GM18519 (cell line): ENCODE measurements at regions not wholly inside any gene's neighbourhood (a gene's known extent, or its start where the extent isn't known, plus 50 kb on each side); places are given as distances from the start of the nearest gene placed in this dataset.

Experiments used
- ATAC-seq: cut with Tn5 transposase; IDR thresholded peaks from one replicate; pipeline ENCODE4 v1.9.1; 2021; ENCODE audit warnings: mild to moderate bottlenecking, moderate library complexity; ENCODE audit not compliant: unreplicated experiment, low FRiP score

DNA sequence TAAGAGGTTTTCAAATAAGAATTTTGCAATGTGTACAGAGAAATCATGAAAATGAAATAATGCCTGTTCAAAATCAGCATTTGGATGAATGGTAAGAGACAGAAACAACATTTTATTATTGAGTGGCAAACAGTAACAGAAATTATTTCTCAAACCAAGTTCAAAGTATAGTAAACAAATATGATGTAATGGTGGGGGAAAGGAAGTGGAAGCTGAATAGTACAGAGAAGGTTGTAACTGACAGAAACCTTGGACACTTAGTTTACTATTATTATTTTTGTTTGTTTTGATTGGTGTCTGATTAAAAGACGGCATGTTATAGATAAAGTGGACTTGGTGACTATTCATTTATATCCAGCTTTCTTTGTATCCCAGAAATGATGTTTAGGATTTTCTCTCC, 1637.4 kb upstream of the ACVR2A start:
- no peak for ATAC-seq

DNA sequence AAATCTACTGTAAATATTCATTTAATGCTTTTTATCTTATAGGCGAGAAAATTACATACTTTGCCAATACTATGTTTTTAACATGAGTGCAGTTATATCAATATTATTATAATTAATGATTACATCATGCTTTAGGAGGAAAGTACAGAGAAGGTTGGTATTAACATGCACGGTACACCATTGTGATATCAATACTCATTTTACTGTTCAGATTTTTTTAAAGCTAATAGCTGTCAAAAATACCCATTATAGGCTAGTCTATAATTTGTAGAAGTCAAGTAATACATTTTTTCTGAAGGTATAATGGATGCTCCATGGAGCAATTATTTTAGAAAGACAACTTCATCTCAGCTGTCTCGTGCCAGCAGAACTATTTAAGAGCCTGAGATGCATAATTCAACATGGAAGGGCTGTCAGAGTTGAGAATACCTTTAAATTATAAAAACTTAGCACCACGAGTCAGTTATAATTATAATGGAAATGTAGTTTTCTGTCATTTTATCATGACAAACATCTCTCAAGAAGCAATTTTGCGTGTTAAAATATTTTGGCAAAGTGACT, 1641.7 kb upstream of the ACVR2A start:
- ATAC-seq = no peak

DNA sequence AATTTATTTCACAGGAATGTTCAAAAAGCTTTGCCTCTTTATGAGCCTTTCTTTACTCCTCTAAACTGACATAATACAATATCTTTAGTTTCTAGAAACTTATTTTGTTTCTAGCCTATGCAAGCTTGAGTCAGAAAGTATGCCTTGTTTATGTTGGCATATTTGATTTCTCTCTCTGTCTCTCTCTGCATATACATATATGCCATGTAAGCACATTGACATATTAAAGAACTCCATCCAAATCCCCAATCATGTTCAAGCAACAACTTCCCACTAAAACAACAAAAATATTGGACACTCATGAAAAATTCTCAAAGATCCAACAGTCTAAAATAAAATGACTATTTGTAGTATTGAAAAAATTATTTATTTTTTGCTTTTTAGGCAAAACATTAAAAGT, 1651.2 kb upstream of the ACVR2A start:
- no peak for ATAC-seq

DNA sequence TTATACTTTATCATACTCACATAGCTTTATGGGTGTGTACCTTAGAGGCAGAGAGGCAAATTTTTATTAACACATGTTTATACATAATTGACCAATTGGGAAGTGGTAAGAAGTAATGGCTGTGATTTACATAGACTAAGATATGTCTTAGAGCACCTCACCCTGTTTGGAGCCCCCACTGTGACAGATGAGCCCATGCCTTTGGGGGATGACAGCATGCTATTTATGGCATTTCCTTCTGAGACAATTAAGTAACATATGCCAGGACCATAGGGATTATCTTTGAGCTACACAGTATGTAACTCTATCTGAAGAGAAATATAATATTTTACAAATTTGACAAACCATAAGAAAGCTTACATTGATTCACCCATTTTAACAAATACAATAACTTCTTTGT, 1655.3 kb upstream of the ACVR2A start:
- no peak for ATAC-seq

DNA sequence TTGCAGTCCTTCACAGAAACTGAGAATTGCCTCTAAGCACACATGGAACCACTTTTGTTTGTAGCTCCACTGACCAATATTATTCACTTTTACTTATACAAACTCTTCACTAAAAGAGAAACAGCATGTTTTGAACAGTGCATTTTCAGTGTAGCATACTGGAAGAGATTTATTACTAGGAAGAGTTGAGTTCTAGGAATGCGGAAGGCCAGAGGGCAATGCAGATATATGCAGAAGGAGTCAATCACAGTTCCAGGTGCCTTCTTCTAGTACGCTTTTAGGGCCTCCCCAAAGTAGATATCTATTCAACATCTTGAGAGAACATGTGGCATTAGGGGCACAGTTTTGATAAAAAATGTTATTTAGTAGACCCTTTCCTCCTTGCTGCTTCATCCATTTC, 1654.0 kb upstream of the ZEB2 start:
- ATAC-seq = no peak

DNA sequence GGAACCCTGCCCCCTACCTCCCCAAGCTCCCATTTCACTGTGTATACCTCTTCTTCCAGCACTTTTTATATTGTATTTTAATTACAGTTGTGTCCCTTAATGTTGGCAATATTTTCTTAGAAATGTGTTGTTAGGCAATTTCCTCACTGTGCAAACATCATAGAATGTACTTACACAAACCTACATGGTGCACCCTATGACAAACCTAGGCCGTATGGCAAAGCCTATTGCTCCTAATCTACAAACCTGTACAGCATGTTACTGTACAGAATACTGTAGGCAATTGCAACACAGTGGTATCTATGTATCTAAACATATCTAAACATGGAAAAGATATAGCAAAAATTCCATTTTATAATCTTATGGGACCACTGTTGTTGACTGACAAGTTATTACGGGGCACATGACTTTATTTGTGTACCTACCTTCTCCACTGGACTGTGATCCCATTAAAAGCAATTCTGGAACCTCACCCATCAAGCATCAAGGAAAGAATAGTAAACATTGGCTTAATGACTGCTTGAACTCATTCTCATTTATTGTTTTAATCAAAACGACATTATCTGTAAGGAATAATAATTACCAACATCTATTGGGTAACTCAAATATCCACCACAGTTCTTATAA, 1641.5 kb upstream of the ZEB2 start:
- ATAC-seq = no peak

DNA sequence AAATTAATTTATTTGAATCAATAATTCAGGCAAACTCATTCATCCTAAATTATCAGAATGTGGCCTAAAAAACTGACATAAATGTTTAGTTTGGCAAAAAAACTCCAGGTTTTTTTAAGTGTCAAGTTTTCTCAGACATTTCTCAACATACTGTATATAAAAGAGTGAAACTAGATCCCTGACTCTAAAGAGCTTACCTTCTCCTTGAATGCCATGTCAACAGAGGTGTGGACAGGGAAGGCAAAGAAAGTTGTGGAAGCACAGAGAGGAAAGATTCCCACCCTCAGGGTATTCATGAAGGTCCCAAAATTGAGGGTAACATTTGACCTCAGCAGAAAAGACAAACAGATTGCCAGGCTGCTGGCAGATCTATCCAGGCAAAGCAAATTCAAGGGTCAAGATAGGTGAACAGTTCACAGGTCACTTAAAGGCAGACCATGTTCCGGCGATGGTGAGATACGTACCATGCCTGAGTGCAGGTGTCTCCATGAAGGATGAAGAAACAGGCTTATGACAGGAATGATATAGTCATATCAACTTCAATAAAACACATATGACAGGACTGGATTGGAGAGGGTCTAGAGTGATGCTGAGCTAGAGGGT, 1638.3 kb upstream of the ZEB2 start:
- no peak for ATAC-seq

DNA sequence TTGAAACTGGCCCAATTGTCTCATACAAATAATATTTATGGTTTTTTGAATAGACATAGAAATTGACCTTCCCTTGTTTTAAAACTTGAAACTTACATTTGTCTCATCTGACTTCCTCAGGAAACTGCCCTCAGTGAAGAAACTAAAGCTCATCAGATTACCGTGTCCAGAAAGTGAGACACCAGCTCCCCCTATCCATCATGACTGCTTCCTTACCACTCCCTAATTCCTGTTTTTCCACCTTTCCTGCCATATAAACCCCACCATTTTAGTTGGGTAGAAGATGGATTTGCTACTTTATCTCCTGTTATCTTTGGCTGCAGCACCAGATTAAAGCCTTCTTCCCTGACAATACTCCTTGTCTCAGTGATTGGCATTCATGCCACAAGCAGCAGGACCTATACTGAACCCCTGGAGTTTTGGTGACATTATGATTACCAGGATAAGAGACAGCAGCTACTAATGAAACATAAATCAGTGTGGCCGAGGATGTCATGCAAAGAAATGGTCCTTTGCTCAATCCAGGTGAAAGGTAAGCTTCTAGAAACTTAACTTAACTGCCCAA, 1627.6 kb upstream of the ZEB2 start:
- no peak for ATAC-seq

DNA sequence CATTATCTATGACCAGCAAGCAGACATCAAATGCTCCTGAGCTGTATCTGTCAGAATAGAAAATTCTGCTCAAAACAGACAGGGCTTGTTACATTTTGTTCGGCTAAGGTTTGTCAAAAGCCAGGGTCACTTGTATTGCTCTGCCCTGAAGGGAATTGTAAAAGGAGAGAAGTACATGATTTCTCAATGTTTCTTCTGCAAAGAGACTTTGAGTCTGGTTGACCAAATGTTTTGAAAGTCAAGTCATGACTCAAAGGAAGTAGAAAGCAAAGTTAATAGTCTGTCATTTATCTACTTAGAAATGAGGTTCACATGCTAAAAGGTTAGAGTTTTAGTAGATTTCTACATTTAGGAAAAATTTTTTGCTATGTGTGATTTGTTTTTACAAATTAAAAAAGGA, 1624.1 kb upstream of the ZEB2 start:
- no peak for ATAC-seq

DNA sequence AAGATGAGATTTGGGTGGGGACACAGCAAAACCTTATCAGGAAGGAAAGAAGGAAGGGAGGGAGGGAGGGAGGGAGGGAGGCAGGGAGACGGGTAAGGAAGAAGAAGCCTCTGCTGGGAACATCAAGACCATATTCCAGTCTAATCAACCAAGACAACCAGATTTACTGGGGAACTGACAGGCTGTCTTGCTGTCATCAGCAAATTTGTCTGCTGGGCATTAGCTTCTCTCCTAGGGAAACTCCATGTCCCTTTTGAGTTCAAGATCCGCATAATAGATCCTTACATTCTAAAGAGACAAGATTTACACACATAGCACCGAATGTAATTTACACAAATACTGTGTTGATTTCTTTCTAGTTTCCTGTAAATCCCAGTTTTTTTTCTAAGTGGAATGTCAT, 1618.9 kb upstream of the ZEB2 start:
- no peak for ATAC-seq

DNA sequence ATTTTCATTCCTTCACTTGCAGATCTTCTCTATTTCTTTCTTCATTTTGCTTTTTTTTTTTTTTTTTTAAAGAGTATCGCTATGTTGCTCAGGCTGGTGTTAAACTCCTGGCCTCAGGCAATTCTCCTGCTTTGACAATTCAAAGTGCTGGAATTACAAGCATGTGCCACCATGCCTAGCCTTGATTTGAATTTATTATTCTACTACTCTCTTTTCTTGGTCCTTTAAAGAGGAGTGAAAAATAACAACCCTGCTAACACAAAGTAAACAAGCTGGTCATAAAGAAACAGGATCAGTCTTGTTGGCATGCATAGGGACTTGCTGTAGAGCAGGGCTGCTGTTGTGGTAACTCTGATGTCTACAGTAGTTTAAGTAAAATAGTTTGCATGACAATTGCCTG, 1615.3 kb upstream of the ZEB2 start:
- ATAC-seq = no peak

DNA sequence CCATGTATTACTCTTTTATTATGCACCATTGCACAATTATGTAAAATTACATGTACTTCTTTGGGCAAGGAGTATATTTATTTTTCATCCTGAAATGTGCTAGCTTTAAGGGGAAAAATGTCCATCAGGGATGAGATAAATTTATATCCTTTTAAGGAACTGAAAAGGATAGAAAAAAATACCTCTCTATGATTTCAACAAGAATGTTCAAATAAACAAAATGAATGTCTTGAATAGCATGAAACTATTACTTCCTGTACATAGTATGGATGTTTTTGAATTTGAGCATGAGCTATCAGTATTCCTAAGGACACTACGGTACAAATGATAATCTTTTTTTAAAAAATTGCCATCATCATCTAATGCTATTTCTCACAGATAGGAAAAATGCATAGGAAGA, 1611.9 kb upstream of the ZEB2 start:
- no peak for ATAC-seq

DNA sequence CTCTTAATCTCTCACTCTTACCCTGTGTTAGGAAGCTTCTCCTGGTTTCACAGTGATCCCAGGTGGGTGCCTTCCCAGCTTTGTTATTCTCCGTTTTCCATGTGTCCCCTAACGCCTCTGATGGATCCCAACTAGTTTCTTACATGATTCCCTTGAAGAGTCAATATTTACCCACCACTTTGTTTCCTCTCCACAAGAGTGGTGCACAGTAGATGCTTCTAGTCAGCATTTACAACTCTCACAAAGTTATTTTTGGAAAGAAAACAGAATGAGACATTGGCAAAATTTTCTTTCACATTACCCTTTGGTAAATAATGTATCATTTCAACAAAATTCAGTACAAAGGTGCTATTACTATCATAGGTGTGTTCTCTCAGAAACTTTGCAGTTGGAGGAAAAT, 1611.1 kb upstream of the ZEB2 start:
- no peak for ATAC-seq

DNA sequence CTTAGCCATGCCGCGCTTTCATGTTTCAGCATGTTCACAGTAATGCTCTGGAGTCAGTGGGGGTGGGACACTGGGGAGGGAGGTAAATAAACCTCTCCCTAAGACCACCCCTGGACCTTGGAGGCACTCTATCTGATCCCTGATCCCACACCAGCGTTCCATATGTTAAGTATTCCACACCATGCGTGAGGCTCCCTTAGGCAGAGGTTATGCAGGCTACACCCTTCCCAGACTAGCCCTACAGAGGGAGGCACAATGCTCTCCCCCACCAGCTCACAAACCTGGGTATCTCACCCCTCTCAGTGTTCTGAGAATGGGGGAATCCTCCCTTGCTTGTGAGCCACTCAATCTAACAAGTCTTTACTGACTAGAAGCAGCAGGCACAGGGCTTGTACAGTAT, 1610.4 kb upstream of the ZEB2 start:
- ATAC-seq = no peak

DNA sequence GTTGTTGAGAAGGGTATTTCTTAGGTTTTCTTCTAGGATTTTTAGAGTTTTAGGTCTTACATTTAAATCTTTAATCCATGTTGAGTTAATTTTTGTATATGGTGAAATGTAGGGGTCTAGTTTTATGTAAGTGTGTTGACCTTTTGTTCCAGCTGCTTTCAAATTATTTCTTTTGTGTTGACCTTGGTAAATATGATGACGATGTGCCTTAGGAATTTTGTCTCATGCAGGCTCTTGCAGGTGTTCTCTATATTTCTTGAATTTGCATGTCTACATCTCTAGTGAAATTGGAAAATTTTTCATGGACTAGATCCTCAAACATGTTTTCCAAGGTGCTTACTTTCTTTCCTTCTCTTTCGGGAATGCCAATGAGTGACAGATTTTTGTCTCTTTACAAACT, 1609.3 kb upstream of the ZEB2 start:
- ATAC-seq = no peak

DNA sequence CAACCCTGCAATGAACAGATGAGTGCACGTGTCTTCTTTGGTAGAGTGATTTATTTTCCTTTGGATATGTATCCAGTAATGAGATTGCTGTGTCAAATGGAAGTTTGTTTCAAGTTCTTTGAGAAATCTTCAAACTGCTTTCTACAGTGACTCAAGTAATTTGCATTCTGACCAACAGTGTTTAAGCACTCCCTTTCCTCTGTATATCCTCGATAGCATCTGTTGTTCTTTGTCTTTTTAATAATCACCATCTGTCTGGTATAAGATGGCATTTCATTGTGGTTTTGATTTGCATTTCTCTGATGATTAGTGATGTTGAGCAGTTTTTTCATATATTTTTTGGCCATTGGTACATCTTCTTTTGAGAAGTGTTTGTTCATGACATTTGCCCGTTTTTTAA, 1608.3 kb upstream of the ZEB2 start:
- ATAC-seq = no peak

DNA sequence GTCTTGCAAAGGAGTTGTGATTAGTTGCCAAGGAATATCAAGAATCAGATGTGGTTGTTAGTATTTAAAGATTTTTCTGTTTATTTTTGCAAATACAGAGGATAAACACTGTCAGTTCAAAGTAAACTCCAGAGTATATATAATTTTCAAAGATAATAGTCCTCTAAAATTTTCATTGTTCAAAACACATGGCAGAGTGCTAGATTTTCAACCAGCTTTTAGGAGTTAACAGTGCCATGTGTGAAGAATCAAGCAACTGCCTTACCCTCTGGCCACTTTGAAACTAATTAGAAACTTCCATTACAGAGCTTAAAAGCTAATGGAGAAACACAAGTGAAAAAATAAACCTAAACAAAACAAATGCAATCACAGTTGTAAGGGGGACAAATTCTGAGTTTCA, 1605.6 kb upstream of the ZEB2 start:
- ATAC-seq = no peak

DNA sequence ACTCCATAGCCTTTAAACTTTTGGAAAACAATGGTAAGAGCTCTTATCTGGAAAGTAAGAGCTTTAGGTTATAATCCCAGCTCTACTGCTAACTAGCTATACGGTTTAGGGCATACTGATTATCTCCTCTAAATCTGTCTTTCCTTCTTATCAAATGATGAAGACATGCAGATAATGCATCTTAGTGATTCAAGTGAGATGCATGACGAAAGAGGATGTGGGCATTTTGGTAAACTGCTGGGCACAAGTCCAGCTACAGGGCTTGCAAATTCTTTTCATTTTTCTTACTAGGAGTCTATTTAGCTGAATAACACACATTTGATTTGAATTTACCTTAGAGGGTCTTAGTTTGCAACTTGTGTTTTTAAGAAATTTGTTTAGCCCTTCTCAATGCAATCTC, 1604.8 kb upstream of the ZEB2 start:
- no peak for ATAC-seq

DNA sequence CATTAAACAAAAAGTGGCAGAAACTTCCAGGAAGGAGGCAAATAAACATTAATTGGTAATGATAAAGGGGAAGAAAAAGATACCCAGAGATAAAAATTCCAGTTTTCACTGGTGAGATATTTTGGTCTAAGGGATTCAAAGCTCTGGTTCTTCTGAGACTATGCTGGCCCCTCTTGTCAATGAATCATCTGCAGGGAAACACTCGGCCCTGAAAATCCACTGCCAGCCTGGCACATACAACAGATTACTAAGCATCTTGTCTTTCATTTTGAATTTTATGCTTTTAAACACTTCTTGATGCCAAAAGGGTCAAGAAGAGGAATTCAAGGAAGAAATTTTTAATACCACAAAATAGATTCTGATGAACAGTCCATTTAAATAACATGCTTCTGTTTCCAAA, 1603.8 kb upstream of the ZEB2 start:
- no peak for ATAC-seq

DNA sequence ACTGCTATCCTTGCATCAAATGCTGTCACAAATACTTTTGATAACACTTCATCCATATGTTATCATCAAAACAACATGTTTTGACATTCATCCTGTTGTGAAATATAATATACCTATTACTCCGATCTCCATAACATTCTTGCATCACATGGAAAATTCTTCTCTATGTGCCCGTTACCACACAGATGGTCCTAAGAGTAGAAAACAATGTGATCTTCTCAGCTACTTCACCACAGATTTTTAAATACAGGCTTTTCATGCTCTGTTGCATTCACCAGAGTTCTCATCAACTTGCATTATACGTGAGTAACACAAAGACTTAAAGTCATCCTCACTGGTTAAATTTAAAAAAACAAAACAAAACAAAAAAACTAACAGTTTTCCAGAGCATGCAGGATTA, 1603.3 kb upstream of the ZEB2 start:
- no peak for ATAC-seq

DNA sequence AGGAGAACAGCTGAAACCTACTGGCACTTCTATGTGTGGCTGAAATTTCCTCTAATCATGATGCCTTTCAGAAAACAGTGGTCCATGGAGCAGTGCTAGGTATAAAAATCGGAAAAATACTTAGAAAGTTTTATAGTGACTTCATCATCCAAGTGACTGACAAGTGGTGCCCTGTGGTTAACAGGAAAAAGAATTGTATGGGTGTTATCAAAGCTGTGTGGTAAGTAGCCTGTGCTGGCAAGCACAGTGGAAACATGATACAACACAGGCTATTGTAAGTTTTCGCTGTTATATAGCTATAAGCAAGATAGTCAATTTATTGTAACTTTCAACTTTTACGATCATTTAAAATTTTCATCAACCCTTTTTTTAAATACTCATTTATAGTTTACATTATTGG, 1599.7 kb upstream of the ZEB2 start:
- no peak for ATAC-seq

DNA sequence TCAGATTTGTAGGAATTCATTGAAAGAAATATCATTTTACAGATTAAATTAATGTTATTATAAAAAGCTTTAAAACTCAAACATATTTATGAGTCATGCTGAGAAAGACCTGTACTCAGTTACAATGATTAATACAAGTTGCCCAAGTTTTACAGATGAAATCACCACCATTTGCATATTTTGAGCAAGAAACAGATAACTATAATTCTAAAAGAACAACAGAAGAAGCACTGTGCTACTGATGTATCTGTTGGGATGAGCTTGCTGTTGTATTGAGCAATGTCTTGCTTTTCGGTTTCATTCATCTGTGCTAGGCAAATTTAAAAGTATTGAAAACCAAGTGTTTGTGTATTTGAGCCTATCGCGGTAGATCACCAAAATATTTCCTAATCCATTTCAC, 1589.1 kb upstream of the ZEB2 start:
- no peak for ATAC-seq
